HCT116 (cell line): ENCODE measurements at regions not wholly inside any gene's neighbourhood (a gene's known extent, or its start where the extent isn't known, plus 50 kb on each side); places are given as distances from the start of the nearest gene placed in this dataset.

Experiments
- ATAC-seq: fragments of 200-7000 bp; cut with Tn5 transposase; 2 replicates; pipeline ENCODE4 v1.9.1; 2020; ENCODE audit warnings: mild to moderate bottlenecking, moderate library complexity
- BruUV-seq: library from RNA; stranded (reverse); fragments of 400-500 nt; replicated peaks from 2 replicates; lab custom pipeline; 2021; lab: Mats Ljungman, UMichigan
- CTCF ChIA-PET: fragments of 300-600 bp; sonication (Branson Sonifier 250); formaldehyde crosslinking; loops from one replicate; lab custom pipeline; 2021; ENCODE audit warnings: antibody characterized with exemption; lab: Charles Lee
- POLR2A ChIA-PET: fragments of 300-600, 350-600 bp; sonication (Branson Sonifier 250); formaldehyde crosslinking; loops from one replicate; lab custom pipeline; 2021; ENCODE audit warnings: antibody characterized with exemption; lab: Charles Lee
- RAD21 ChIA-PET, 2 experiments: fragments of 300-600 bp; sonication (Branson Sonifier 250); formaldehyde crosslinking; loops; one replicate each; lab custom pipeline; 2023; ENCODE audit warnings: low total read pairs in 2 of 2; ENCODE audit not compliant: uncharacterized antibody in 2 of 2, unreplicated experiment in 2 of 2, low non-redundant PET in 1 of 2; lab: Charles Lee
- DNase-seq: peaks from one replicate; pipeline ENCODE4 v3.0.0-alpha.2; 2010; ENCODE audit warnings: low read depth, low spot score
- H2AFZ ChIP-seq: fragments of 200-600 bp; shearing (Covaris generic), sonication (generic); 2 replicates; pipeline ENCODE4 v1.6.1; 2017; ENCODE audit warnings: low read depth, mixed run types, mixed read lengths, antibody characterized with exemption, low read length; ENCODE audit not compliant: poor library complexity, severe bottlenecking
- H3K27ac ChIP-seq: 2 replicates; pipeline ENCODE4 v1.5.1; 2012; ENCODE audit warnings: low read depth, low read length
- H3K27me3 ChIP-seq: fragments of 200-600 bp; sonication (generic); 2 replicates; pipeline ENCODE4 v1.6.1; 2016; ENCODE audit warnings: mixed run types, low read length, mixed read lengths; ENCODE audit not compliant: insufficient read depth
- H3K36me3 ChIP-seq, 2 experiments: fragments of 200-500 bp in 1 of 2; fragments of 200-600 bp in 1 of 2; sonication (Bioruptor generic) in 1 of 2; sonication (generic) in 1 of 2; 2 replicates each; pipeline versions ENCODE4 v1.5.1 to v1.6.1; 2014 to 2016; ENCODE audit warnings: low read length in 2 of 2, inconsistent platforms in 1 of 2, mixed read lengths in 1 of 2, mixed run types in 1 of 2; ENCODE audit not compliant: insufficient read depth in 2 of 2, control insufficient read depth in 1 of 2
- H3K4me1 ChIP-seq, 2 experiments: fragments of 200-600 bp in 1 of 2; sonication (generic) in 1 of 2; 2 replicates each; pipeline versions ENCODE4 v1.5.1 to v1.6.1; 2012 to 2017; ENCODE audit warnings: low read length in 2 of 2, inconsistent platforms in 1 of 2, mild to moderate bottlenecking in 1 of 2, mixed read lengths in 1 of 2, mixed run types in 1 of 2, moderate library complexity in 1 of 2; ENCODE audit not compliant: insufficient read depth in 2 of 2, control insufficient read depth in 1 of 2
- H3K4me2 ChIP-seq: fragments of 200-600 bp; sonication (generic); 2 replicates; pipeline ENCODE4 v1.6.1; 2017; ENCODE audit warnings: mixed run types, low read length, mixed read lengths
- H3K4me3 ChIP-seq, 2 experiments: fragments of 200-600 bp in 1 of 2; sonication (generic) in 1 of 2; replicated peaks in 1 of 2; 2 replicates each; pipeline ENCODE4 v1.5.1; 2011 to 2016; ENCODE audit warnings: low read length in 2 of 2, control low read depth in 1 of 2, low read depth in 1 of 2, mild to moderate bottlenecking in 1 of 2, mixed read lengths in 1 of 2, mixed run types in 1 of 2
- H3K79me2 ChIP-seq: fragments of 200-600 bp; sonication (generic); 2 replicates; pipeline ENCODE4 v1.6.1; 2017; ENCODE audit warnings: mild to moderate bottlenecking, mixed run types, low read length, moderate library complexity, mixed read lengths; ENCODE audit not compliant: insufficient read depth
- H3K9ac ChIP-seq: fragments of 200-600 bp; sonication (generic); 2 replicates; pipeline ENCODE4 v1.6.1; 2016; ENCODE audit warnings: low read length, mixed read lengths
- H3K9me2 ChIP-seq: fragments of 200-600 bp; sonication (generic), shearing (Covaris generic); 2 replicates; pipeline ENCODE4 v1.6.1; 2017; ENCODE audit warnings: mixed run types, mild to moderate bottlenecking, moderate library complexity; ENCODE audit not compliant: insufficient read depth
- H3K9me3 ChIP-seq, 2 experiments: fragments of 200-500 bp in 1 of 2; fragments of 200-600 bp in 1 of 2; sonication (Bioruptor generic) in 1 of 2; sonication (generic) in 1 of 2; 2 replicates each; pipeline ENCODE4 v1.6.1; 2014 to 2017; ENCODE audit warnings: low read length in 2 of 2, mixed read lengths in 2 of 2, inconsistent platforms in 1 of 2, low read depth in 1 of 2, mild to moderate bottlenecking in 1 of 2, mixed run types in 1 of 2, moderate library complexity in 1 of 2; ENCODE audit not compliant: control insufficient read depth in 1 of 2, insufficient read depth in 1 of 2
- H4K20me1 ChIP-seq: fragments of 200-600 bp; sonication (generic), shearing (Covaris generic); 2 replicates; pipeline ENCODE4 v1.6.1; 2017; ENCODE audit warnings: mixed run types, mild to moderate bottlenecking, moderate library complexity; ENCODE audit not compliant: insufficient read depth
- ATF3 ChIP-seq: IDR thresholded peaks from 2 replicates; pipeline ENCODE4 v1.6.1; 2012
- CBX3 ChIP-seq: IDR thresholded peaks from 2 replicates; pipeline ENCODE4 v1.6.1; 2012; ENCODE audit warnings: low read depth
- ELF1 ChIP-seq: IDR thresholded peaks from 2 replicates; pipeline ENCODE4 v1.6.1; 2012; ENCODE audit warnings: low read depth, borderline replicate concordance
- EZH2 ChIP-seq: fragments of 200-600 bp; sonication (generic); IDR thresholded peaks from 2 replicates; pipeline ENCODE4 v1.6.1; 2017; ENCODE audit warnings: antibody characterized with exemption, mixed run types
- FOSL1 ChIP-seq: IDR thresholded peaks from 2 replicates; pipeline ENCODE4 v1.6.1; 2012; ENCODE audit warnings: low read depth
- JUND ChIP-seq: IDR thresholded peaks from 2 replicates; pipeline ENCODE4 v1.6.1; 2012
- POLR2A ChIP-seq: IDR thresholded peaks from 2 replicates; pipeline ENCODE4 v1.7.0; 2011; ENCODE audit warnings: borderline replicate concordance; ENCODE audit not compliant: insufficient read depth, insufficient read length; ENCODE audit errors: extremely low read depth
- REST ChIP-seq: IDR thresholded peaks from 2 replicates; pipeline ENCODE4 v1.6.1; 2012; ENCODE audit warnings: low read depth
- SIN3A ChIP-seq: IDR thresholded peaks from 2 replicates; pipeline ENCODE4 v1.6.1; 2012; ENCODE audit warnings: low read depth
- YY1 ChIP-seq: IDR thresholded peaks from 2 replicates; pipeline ENCODE4 v1.6.1; 2011; ENCODE audit warnings: low read length, low read depth, moderate library complexity, mild to moderate bottlenecking; ENCODE audit not compliant: insufficient replicate concordance; ENCODE audit errors: extremely low read depth
- intact Hi-C: fragments of 100-400 bp; cut with micrococcal nuclease; formaldehyde crosslinking; loops from 2 replicates; pipeline ENCODE4 v1.10.0; 2022

GRCh38 chr3:40845916-40846315 is 321.2 kb downstream of the ZNF621 start (continued):
- TF ChIP-seq YY1 (no peak), EZH2 (no peak), ATF3 (no peak), JUND (no peak), ELF1 (no peak), POLR2A (no peak), SIN3A (no peak)

- POLR2A ChIA-PET = no interaction called here
- TF ChIP-seq FOSL1 (no peak), ELF1 (no peak), CBX3 (no peak), REST (no peak)
- no peak for ATAC-seq
- H3K4me3 ChIP-seq = no peak overlapping the region
- H3K9ac ChIP-seq = no peak overlapping the region
- DNase-seq = no peak
- RAD21 ChIA-PET = no interaction called here
- no peaks in the 10 kb centered on the region for H3K4me1 ChIP-seq
- no peaks in the 10 kb centered on the region for H3K9me2 ChIP-seq
- H3K27me3 ChIP-seq = peaks cover 17% of the 10 kb centered on the region
- H3K36me3 ChIP-seq = no peaks in the 10 kb centered on the region
- H3K79me2 ChIP-seq = no peaks in the 10 kb centered on the region
- CTCF ChIA-PET = no interaction called here
- H2AFZ ChIP-seq = no peak overlapping the region
- H3K4me2 ChIP-seq = no peak overlapping the region
- H3K27ac ChIP-seq = no peak overlapping the region
- H3K9me3 ChIP-seq = no peaks in the 10 kb centered on the region
- intact Hi-C loops = no loop called here
- BruUV-seq = no TSS peak
- H4K20me1 ChIP-seq = no peaks in the 10 kb centered on the region
These were observed 321.7 kb downstream of the ZNF621 start for GRCh38 chr3:40846451-40846850.
